Dendritic cell treated with granulocyte-macrophage colony-stimulating factor and Interleukin-4, amounts not matched to agents 40 ng/mL and 50 ng/mL, for 4 days (primary cell): ENCODE measurements at regions not wholly inside any gene's neighbourhood (a gene's known extent, or its start where the extent isn't known, plus 50 kb on each side); places are given as distances from the start of the nearest gene placed in this dataset.

Experiments used
- H3K27ac Mint-ChIP-seq: one replicate; pipeline ENCODE4 v1.8.0; 2022; ENCODE audit warnings: mild to moderate bottlenecking, mixed read lengths
- H3K27me3 Mint-ChIP-seq: one replicate; pipeline ENCODE4 v1.8.0; 2022; ENCODE audit warnings: mild to moderate bottlenecking, mixed read lengths
- H3K36me3 Mint-ChIP-seq: one replicate; pipeline ENCODE4 v1.8.0; 2022; ENCODE audit warnings: low read depth, mixed read lengths
- H3K4me1 Mint-ChIP-seq: one replicate; pipeline ENCODE4 v1.8.0; 2022; ENCODE audit warnings: low read depth, mixed read lengths
- H3K4me3 Mint-ChIP-seq: one replicate; pipeline ENCODE4 v1.8.0; 2022; ENCODE audit warnings: mild to moderate bottlenecking, moderate library complexity, mixed read lengths
- H3K9me3 Mint-ChIP-seq: one replicate; pipeline ENCODE4 v1.8.0; 2022; ENCODE audit warnings: mixed read lengths
- intact Hi-C: fragments of 100-400 bp; cut with micrococcal nuclease; formaldehyde crosslinking; loops from one replicate; pipeline ENCODE4 v1.15.0; 2022

DNA sequence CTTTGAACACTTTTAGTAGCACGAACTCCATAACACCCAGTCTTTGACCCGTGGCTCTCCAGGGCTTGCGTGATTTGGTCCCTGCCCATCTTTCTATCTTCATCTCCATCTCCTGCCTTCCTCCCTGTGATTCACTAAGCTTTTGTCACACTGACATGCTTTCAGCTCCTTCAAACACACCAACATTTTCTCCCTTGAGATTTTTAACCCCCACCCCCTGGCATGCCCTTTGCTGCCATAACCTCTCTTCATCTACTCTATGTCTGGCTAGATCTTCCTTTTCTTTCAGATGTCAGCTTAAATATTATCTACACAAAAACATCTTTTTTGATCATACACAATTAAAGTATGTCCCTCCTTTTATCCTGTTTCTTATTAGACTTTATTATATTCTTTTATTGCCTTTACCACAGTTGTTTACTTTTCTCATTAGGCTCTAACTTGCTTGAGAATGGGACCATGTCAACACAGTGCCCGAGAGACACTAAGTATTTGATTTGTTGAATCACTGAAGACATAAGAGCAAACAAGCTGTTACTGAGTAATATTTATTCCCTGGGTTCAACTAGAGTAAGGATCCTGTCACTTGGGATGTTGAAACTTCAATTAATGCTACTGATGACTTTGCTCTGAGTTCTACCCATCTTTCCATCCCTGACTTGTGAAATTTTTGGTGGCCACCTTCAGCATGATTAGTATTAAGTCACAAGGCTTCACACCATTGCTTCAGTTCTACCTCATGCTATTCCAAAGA is 387.3 kb downstream of the LRIG3 start:
- Mint-ChIP-seq H3K27ac (no peak overlapping the region), H3K4me3 (no peak overlapping the region), H3K4me1 (no peaks in the 10 kb centered on the region), H3K36me3 (no peaks in the 10 kb centered on the region), H3K9me3 (no peaks in the 10 kb centered on the region), H3K27me3 (peaks cover 1% of the 10 kb centered on the region)
- intact Hi-C loops, result no loop called here

DNA sequence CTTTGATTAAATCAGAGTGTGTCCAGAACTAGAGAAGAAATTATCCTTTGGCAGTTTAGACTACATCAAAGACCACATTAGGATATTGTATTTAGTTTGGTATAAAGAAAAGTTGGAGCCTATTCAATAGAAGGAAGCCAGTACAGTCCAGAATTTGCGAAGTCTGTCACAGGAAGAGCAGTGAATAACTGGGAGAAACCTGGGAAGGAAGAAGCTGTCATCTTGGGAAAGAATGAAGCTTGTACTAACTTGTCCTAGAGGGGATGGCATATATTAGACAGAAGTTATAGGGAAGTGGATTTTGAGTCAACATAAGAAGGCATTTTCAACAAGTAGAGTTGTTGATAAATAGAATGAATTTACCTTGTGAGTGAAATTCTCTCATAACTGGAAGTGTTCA is 386.7 kb downstream of the LRIG3 start:
- Mint-ChIP-seq H3K4me3 (no peak overlapping the region), H3K27me3 (peaks cover 1% of the 10 kb centered on the region), H3K4me1 (no peaks in the 10 kb centered on the region), H3K9me3 (no peaks in the 10 kb centered on the region), H3K27ac (no peak overlapping the region), H3K36me3 (no peaks in the 10 kb centered on the region)
- intact Hi-C loops, result no loop called here

DNA sequence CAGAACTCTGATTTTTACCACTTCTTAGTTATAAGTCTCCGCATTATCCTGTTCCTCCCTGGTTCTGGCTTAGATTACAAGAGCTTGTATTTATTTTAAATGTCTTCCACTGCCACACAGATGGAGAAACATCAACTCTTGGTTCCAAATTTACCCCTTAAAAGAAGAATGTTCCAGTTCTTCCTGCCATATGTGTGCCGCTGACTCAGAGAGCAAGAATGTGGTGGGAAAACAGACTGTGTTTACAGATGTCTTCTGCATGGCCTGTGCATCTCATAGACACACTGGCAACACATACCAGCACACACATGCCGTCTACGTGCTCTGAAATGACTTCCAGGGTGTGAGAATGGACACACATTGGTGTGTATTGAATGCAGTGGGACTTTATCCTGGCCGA is 383.0 kb downstream of the LRIG3 start:
- Mint-ChIP-seq H3K27me3 (peaks cover 1% of the 10 kb centered on the region), H3K27ac (no peak overlapping the region), H3K4me1 (no peaks in the 10 kb centered on the region), H3K4me3 (no peak overlapping the region), H3K9me3 (no peaks in the 10 kb centered on the region), H3K36me3 (no peaks in the 10 kb centered on the region)
- intact Hi-C loops, result no loop called here

DNA sequence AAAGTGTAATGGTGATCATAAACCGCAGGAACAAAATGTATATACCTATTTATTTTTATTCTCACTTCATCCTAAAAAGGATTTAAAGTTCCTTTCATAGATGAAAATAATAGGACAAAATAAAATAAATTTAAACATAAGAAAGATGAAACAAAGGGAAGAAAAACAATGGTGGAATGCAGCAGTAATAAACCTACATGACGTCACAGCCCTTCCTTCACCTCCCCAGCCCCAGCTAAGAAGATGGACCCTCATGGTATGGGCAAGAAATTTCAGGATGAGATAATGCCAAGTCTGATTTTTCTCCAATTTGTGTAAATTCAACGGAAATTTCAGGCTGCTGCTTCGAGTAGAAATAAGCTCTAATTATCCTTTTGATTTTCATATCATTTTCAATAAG is 381.0 kb downstream of the LRIG3 start:
- H3K27me3 Mint-ChIP-seq, result no peaks in the 10 kb centered on the region
- no peaks in the 10 kb centered on the region for H3K4me1 Mint-ChIP-seq
- no peak overlapping the region for H3K27ac Mint-ChIP-seq
- intact Hi-C loops, result no loop called here
- no peaks in the 10 kb centered on the region for H3K36me3 Mint-ChIP-seq
- no peak overlapping the region for H3K4me3 Mint-ChIP-seq
- H3K9me3 Mint-ChIP-seq, result no peaks in the 10 kb centered on the region

DNA sequence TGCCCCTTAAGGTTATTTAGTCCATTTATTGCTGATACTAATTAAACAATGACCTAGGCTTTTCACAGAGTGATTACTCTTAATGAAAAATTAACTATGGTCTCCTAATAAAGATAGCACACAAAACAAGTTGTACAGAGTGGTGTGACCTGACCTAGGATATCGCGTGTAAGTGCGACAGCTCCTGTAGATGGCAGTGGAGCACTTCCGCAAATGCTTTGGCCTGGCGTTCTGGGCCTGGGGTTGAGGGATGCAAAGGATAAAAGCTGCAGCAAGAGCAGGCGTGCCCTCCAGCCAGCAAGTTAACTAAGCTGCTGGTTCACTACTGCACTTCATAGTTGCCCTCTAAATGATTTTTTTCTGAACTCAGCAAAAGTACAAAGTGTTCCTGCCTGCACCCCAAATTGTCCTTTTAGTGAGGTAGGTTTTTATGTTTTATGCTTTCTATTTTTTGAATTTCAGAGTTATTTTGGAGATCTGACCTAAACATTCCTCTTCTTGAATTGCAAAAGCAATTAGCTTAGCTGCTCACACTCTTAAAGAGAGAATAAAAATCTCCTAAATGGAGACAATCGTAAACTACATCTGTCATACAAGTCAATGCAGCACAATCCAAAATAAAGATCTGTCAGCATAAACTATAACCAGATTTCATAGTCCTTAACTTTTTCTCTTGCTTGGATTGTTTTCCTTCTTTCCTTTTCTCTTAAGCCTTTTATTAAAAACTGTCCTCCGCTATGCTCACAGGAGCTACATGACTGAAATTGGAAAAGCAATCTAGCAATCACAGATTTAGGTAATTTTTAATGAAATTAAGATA is 379.6 kb downstream of the LRIG3 start:
- Mint-ChIP-seq H3K9me3 (no peaks in the 10 kb centered on the region), H3K27me3 (no peaks in the 10 kb centered on the region), H3K4me1 (no peaks in the 10 kb centered on the region), H3K27ac (no peak overlapping the region), H3K36me3 (no peaks in the 10 kb centered on the region), H3K4me3 (no peak overlapping the region)
- intact Hi-C loops, result no loop called here

DNA sequence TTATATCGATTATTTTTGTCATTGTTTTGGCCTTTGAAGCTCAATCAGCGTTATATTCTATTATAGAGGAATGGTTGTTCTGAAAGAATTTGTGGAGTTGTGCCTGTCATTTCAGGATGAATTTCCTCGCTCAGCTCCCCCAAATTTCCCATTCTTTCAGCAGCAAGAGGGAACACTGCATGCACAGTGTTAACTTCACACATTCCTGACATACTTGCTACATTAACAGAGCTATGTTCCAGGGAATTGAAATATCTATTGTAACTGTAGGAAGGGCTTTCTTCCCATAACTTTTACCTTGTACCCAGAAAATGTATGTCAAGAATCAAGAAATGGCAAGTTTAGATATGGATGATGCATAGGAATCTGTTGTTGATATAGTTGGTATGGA is 379.0 kb downstream of the LRIG3 start:
- no peak overlapping the region for H3K27ac Mint-ChIP-seq
- H3K9me3 Mint-ChIP-seq, result no peaks in the 10 kb centered on the region
- no peaks in the 10 kb centered on the region for H3K36me3 Mint-ChIP-seq
- no peak overlapping the region for H3K4me3 Mint-ChIP-seq
- no peaks in the 10 kb centered on the region for H3K4me1 Mint-ChIP-seq
- intact Hi-C loops, result no loop called here
- H3K27me3 Mint-ChIP-seq, result no peaks in the 10 kb centered on the region

DNA sequence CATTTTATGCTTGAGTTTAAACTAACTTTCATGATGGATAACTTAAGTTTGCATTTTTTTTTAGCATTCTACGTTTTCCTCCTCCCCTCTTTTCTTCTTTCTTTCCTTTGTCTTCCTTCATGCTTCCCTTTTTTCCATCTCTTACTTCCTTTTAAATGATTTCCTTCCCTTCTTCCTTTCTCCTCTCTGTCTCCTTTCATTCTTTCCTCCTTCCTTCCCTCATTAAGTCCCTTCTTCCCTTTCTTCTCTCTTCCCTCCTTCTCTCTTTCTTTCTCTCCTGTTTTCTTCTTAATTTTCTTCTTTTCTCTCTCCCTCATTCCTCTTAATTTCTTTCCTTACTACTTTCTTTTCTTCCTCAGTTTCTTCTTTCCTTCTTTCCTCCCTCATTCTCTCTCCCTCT is 376.0 kb downstream of the LRIG3 start:
- Mint-ChIP-seq H3K4me3 (no peak overlapping the region), H3K4me1 (no peaks in the 10 kb centered on the region), H3K27me3 (no peaks in the 10 kb centered on the region), H3K27ac (no peak overlapping the region), H3K9me3 (no peaks in the 10 kb centered on the region), H3K36me3 (no peaks in the 10 kb centered on the region)
- intact Hi-C loops, result no loop called here

DNA sequence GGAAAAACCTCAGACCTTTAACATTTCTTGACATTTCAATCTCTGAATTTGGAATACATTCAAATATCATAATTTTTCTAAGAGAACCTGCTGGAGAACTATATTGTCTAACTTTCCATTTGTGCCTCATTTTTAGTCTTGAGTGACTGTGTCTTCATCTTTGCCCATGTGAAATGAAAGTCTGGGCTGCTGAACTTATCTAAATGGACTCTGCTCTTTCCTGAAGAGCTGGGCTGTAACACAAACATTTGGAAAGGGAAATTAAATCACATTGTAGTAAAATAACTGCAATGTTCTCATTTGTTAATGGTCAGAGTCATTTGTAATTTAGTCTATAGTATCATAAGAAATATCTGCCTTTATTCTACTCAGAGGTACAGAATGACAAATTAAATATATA is 373.1 kb downstream of the LRIG3 start:
- Mint-ChIP-seq H3K4me3 (no peak overlapping the region), H3K27me3 (no peaks in the 10 kb centered on the region), H3K36me3 (no peaks in the 10 kb centered on the region), H3K9me3 (no peaks in the 10 kb centered on the region), H3K4me1 (no peaks in the 10 kb centered on the region), H3K27ac (no peak overlapping the region)
- intact Hi-C loops, result no loop called here

DNA sequence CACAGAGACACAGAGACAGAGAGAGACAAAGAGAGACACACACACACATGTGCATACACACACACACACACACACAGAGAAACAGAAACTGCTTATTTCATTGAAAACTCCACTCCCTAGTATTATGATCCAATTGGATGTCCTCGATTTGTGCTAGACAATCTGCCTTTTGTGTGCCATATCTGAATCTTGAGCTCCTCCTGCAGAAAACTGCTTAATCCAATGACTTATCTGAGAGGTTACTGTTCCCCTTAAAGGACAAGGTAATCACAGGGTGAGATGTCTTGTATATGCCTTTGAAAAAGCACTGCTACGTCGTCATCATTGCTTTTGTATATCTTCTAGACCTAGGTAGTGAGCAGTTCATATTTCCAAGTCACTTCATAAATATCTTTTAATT is 371.5 kb downstream of the LRIG3 start:
- Mint-ChIP-seq H3K36me3 (no peaks in the 10 kb centered on the region), H3K4me3 (no peak overlapping the region), H3K27ac (no peak overlapping the region), H3K27me3 (no peaks in the 10 kb centered on the region), H3K9me3 (no peaks in the 10 kb centered on the region), H3K4me1 (no peaks in the 10 kb centered on the region)
- intact Hi-C loops, result no loop called here

DNA sequence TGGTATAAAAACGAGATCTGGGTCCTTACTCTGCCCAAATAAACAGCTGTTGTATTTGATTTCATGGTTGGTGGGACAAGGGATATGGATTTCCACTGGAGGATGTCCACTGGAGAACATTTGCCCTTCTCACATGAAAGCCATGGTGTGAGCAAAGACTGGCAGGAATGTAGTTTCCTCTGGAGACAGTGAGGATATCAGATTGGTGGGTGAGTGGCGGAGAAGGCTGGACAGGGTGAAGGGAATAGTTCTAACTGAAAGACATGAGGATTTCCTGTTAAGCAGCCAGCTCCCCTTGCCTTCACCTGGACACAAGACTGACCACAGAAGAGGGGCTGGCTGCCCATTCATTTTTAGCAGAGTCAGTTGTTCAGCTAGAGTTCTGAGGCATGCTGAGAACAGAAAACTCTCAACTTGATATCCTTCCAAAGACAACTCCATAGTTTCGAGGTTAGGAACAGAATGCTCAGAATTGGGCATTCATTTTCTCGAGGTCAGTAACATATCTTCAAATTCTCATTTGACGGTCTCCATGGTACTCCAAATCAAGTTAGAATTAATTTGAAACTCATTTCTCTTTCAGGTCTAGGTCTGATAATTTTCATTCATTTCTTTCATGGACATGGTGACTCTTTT is 365.7 kb downstream of the LRIG3 start:
- Mint-ChIP-seq H3K4me1 (no peaks in the 10 kb centered on the region), H3K36me3 (no peaks in the 10 kb centered on the region), H3K27ac (no peak overlapping the region), H3K27me3 (no peaks in the 10 kb centered on the region), H3K9me3 (peaks cover 11% of the 10 kb centered on the region), H3K4me3 (no peak overlapping the region)
- intact Hi-C loops, result no loop called here

DNA sequence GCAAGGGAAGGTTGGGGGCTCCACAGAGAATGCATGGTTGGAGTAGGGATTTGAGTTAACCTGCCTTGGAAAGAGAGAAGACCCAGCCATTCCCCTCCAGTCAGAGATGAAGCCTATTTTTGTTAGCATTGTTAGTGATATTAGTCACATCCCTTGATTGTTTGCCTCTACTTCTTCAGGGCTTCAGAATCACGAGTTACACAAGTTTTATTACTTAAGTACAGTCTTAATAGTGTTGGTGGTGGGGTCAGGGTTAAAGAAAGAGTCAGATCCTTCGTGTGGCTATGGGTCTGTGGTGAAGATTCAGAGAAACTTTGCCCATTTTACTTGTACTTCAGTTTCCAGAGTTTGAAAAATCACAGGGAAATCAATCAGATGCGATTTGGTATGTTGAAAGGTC is 363.1 kb downstream of the LRIG3 start:
- no peaks in the 10 kb centered on the region for H3K36me3 Mint-ChIP-seq
- intact Hi-C loops, result no loop called here
- H3K4me3 Mint-ChIP-seq, result no peak overlapping the region
- peaks cover 11% of the 10 kb centered on the region for H3K9me3 Mint-ChIP-seq
- H3K27me3 Mint-ChIP-seq, result no peaks in the 10 kb centered on the region
- no peaks in the 10 kb centered on the region for H3K4me1 Mint-ChIP-seq
- no peak overlapping the region for H3K27ac Mint-ChIP-seq

DNA sequence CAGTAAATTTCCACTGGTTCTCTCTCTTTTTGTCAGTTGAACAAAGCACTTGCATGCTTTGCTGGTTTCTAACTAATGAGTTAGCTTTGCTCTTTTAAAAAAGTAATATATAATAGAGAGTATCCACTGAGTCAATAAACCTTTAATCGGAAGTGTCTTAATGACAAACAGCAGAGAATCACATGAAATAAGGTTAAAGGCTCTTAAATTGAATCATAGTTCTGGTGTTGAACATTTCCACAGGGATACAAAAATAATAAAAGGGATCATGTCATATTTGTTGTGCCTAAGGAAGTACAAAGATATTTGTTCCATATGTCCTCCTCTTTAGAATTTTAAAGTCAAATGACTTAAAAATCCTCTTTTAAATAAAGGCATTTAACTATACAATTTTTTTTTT is 362.6 kb downstream of the LRIG3 start:
- no peaks in the 10 kb centered on the region for H3K36me3 Mint-ChIP-seq
- H3K4me3 Mint-ChIP-seq, result no peak overlapping the region
- no peaks in the 10 kb centered on the region for H3K27me3 Mint-ChIP-seq
- peaks cover 11% of the 10 kb centered on the region for H3K9me3 Mint-ChIP-seq
- intact Hi-C loops, result no loop called here
- no peak overlapping the region for H3K27ac Mint-ChIP-seq
- H3K4me1 Mint-ChIP-seq, result no peaks in the 10 kb centered on the region

DNA sequence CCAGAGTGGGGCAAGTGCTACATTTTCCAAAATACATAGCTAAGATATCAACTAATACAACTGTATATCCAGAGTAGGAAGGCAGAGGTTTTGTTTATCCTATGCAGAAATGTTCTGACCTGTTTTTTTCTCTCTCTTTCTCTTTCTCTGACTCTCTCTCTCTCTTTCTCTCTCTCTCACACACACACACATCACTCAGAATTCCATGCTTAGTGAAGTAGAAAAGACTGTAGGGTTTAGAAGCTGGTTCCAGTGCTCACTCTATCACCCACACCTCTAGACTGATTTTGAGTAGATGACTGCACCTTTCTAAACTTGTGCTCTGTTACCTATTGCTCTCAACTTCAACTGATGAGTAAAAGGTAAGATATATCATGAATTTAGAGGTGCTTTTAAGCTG is 356.7 kb downstream of the LRIG3 start:
- Mint-ChIP-seq H3K4me3 (no peak overlapping the region), H3K27me3 (no peaks in the 10 kb centered on the region), H3K9me3 (no peaks in the 10 kb centered on the region), H3K27ac (no peak overlapping the region), H3K36me3 (no peaks in the 10 kb centered on the region), H3K4me1 (no peaks in the 10 kb centered on the region)
- intact Hi-C loops, result no loop called here

DNA sequence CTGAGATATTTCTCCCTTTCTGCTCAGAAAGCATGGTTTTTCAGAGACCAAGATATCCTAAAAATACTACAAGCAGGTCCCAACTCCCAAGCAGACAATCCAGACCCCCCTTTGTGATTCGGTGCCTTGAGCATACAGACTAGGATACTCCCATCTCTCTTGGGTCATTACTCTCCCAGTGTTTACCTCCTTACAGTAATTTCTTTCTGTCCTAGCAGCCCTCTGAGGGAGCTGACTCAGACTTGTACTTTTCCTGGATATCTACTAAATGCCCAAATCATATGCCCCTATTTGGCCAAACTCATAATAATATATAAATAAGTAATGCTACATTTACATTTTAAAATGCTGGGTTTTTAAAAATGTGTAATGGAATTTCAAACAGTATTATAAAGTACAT is 355.6 kb downstream of the LRIG3 start:
- Mint-ChIP-seq H3K36me3 (no peaks in the 10 kb centered on the region), H3K9me3 (no peaks in the 10 kb centered on the region), H3K4me3 (no peak overlapping the region), H3K27me3 (no peaks in the 10 kb centered on the region), H3K4me1 (no peaks in the 10 kb centered on the region), H3K27ac (no peak overlapping the region)
- intact Hi-C loops, result no loop called here
